ENCODE measurements at regions not wholly inside any gene's neighbourhood (a gene's known extent, or its start where the extent isn't known, plus 50 kb on each side); places are given as distances from the start of the nearest gene placed in this dataset.

DNA sequence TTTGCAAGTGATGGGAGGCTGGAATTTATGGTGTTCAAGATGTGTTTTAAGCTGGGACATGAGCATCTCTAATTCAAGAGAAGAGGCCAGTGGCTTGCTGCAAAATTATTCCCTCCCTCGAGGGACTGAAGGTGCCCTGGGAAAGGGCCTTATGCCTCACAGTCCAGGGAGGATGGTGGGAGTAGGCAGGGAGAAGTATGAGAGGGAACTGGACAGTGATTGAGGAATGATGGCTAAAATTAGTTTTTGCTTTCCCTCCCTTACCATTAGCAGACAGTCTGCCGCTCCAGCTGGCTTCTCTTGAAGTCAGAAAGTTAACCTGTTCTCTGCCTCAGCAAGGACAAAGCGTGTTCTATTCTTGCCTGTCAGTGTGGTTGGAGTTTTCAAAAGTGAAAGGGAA, 139.8 kb upstream of the SEMA6D start:
- TF ChIP-seq POLR2A (IDR thresholded peaks at IDR 0.05; ENCODE audit: low read depth, low read length) (no peak), POLR2AphosphoS5 (IDR thresholded peaks at IDR 0.05; ENCODE audit: low read depth, low read length) (no peak), TAF1 (IDR thresholded peaks at IDR 0.05; ENCODE audit: low read depth, low read length) (no peak), PAX5 (IDR thresholded peaks at IDR 0.05; ENCODE audit: insufficient read depth, low read length, severe bottlenecking) (no peak), POU2F2 (IDR thresholded peaks at IDR 0.05; ENCODE audit: low read depth, low read length) (no peak), SPI1 (IDR thresholded peaks at IDR 0.05; ENCODE audit: low read depth, low read length) (no peak)
